GM18508 (cell line): ENCODE measurements at regions not wholly inside any gene's neighbourhood (a gene's known extent, or its start where the extent isn't known, plus 50 kb on each side); places are given as distances from the start of the nearest gene placed in this dataset.

ENCODE experiments used
- ATAC-seq: cut with Tn5 transposase; IDR thresholded peaks from one replicate; pipeline ENCODE4 v1.9.1; 2021; ENCODE audit warnings: moderate number of reproducible peaks; ENCODE audit not compliant: insufficient read depth, unreplicated experiment

DNA sequence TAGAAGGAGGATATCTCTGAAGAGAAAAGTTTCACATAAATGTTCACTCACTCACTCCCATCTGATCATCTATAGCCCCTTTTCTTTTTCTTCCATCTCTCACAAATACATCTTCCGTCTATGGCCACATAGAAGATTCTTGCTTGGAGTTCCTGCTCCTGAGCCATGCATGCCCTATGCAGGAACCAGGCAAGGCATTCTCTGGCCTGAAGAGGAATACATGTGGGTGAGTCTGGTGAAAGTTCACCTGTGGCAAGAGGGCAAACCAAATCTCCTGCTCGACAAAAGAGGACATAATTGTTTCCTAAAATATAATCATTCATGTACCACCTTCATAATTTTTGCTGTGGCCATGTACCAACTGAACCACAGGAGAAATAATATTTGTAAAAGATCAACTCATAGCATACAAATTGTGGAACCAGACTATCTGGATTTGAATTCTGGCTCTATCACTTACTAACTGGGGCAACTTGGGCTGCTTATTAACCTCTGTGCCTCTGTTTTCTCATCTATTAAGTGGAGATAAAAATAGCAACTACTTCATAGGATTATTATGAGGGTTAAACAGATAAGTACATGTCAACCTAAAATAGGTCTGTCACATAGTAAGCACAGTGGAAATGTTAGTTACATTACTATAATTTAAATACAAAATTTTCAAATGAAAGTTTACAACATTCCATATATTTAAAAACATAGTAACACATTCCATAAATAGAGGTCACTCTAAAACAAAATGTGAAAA is 121.2 kb upstream of the NFIB start:
- no peak for ATAC-seq

DNA sequence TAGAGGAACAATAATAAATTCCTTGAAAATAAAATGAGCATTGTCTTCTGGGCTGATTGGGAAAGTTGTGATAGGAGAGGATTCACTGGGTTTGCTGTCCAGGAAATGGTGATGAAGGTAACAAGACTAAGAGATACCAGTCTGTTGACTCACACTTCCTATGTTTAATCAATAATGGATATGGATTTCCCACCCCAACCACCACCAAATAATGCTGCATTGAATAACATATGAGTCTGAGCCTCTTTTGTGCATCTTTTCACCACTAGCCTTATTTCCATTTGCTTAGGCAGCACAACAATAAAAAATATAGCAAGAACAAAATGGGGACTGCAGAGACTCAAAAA is 120.2 kb upstream of the NFIB start:
- ATAC-seq: no peak

DNA sequence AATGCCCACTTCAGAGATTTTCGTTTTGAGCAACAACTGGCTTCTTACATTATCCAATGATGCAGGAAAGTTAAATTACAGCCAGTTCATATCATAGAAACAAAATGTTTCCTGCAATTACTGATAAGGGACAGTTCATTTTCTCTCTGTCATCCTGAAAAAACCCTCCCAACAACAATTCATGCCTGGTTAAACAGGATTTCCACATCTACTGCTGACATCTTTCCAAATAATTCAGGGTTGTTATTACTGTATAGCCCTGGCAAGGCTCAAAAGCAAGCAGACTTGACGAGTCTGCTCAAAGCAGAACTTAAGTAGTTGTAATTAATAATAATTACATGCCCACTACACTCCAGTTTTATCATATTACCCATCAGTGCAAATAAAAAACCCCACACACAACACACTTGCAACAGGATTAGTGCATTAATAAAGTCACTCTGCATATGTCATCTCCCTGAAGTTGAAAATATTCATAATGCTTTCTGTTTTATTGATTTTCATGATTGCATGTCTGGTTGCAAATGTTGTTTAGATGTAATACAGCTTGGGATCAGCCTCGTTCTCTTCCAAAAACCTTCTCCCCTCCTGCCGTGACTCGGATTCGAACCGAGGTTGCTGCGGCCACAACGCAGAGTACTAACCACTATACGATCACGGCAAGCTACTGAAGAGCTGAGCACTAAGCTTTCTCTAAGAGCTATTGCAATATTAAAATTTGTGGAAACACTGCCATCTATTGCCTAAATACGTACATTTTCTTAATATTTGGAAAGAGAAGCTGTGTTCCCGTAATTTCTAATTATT is 119.6 kb upstream of the NFIB start:
- no peak for ATAC-seq

DNA sequence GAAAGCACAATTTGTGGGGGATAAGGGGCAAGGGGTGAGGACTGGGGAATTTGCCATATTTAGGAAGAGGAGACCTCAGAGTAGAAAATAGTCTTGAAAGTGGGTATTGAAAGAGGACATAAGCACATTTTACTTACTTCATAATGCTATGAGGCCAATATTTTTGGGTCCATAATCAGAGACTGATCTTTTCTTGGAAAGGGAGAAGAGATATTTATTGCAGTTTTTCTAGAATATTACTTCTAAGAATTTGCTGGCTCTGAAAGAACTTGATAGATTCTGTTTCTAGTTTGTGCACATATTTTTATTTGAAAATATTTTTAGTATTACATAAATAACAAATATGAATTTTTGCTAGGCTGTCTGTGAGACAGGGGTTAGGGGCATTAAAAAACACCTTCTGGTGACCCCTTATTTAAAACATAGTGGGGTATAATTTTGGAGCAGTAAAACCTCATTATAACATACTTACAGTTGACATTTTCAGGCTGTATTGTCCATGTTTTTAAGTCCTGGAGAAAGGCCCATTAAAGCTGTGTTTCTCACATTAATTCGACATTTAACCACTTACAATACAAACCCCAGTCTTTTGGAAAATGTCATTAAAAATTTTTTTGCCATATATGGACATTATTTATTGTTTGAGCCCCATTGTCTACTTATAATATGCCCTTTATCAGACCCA is 118.9 kb upstream of the NFIB start:
- no peak for ATAC-seq

DNA sequence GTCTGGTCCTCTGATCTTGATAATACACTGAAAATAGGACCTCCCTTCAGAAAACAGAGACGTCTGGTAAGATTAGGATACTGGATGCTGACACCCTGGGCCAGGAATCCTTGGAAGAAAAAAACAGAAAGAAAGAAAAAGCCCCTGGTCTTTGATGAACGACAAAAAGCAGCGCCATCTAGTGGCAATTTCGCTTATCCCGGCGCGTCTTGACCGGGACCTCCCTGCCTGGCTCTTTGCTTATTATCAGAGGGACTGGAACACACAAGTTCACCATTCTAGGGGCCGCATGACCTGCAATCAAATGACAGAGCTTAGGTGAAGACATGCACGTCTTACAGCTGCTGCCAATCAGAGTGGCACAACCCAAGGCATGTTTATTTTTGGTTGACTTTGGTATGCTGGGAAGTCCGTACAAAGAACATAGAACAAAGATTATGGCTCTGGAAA is 114.9 kb upstream of the NFIB start:
- ATAC-seq: no peak

DNA sequence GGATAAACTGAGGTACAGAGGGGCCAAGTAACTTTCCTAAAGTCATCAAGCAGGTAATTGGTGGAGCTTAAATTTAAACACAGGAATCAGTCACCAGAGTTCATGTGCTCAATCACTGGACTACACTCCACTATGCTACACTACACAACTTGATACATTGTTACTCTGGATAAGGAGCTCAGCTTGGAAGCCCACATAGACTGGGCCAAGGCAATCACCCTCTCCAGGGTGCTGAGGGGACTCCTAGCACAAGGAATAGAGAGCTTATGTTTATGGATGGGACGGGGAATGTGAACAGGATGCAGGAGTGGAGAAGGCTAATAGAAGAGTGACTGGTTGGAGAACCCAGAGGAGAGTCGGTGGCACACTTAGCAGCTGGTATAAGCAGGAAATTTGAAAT is 113.5 kb upstream of the NFIB start:
- ATAC-seq: no peak

DNA sequence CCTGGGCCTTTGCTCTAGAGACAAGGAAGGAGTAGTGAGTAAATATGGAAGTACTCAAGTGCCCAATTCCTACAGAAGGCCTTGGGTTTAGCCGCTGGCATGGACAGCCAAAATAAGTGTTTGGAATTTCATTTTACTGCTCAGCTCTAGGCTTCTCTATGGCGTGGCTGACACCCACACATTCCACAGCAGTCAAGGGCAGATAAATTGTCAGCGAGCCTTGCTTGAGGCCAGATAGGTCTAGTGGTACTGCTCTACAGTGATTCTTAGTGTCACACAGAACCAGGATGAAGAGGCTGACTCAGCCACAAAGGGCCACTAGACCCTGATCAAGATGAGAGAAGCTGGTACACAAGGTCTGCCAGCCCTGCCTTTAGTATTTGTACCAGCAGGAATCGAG is 111.0 kb upstream of the NFIB start:
- no peak for ATAC-seq

DNA sequence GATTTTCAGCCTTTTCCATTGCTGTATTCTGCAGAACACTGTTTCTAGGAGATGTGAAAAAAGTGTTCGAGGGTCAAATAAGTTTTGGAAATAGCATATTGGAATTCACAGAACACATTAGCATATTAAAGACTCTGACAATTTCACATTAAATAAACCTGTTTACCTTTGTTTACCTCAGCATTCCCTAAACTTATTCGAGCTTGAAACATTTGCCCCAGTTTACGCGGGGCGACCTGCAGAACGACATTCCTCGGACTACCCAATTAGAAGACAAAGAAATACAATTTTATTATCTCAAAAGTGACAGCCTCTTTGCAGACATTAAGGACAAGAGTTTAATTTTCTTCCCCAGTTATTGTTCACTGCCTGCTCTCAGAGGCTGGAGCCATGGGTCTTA is 110.3 kb upstream of the NFIB start:
- no peak for ATAC-seq

DNA sequence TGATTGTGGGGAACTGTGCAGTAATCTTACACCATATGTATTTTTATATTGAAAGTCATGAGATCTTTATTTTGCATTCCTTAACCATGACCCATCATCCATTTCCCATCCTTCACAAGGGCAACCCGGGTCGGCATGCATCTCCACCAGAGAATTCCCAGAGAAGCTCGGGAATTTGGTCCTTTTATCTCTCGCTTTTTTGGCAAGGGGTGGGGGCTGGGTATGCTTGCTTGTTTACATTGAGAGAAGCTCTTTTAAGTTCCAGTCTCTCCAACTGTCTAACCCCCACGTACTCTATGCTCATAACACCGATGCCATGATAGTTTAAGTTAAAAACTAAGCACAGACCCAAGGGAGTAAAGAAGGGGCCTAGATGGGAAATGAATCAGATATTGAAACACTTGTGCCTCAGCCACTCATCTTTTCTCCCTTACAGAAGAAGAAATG is 109.9 kb upstream of the NFIB start:
- ATAC-seq: no peak

DNA sequence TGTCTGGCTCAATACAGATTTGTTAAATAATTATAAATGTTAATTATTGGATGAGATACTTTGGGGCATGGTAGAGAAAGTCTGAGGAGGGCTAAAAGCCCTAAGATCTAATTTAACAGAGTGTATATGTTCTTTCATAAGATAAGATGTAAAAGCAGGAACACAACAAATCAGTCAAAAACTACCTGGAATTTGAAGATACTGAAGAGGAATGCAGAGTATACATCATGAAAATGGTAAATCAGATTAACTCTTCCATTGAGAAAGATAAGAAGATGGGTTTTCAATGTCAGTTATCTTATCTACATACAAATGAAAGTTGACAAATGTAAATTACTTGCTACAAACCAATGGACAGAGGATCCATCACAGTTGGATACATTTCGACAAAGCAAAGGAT is 107.3 kb upstream of the NFIB start:
- ATAC-seq: no peak

DNA sequence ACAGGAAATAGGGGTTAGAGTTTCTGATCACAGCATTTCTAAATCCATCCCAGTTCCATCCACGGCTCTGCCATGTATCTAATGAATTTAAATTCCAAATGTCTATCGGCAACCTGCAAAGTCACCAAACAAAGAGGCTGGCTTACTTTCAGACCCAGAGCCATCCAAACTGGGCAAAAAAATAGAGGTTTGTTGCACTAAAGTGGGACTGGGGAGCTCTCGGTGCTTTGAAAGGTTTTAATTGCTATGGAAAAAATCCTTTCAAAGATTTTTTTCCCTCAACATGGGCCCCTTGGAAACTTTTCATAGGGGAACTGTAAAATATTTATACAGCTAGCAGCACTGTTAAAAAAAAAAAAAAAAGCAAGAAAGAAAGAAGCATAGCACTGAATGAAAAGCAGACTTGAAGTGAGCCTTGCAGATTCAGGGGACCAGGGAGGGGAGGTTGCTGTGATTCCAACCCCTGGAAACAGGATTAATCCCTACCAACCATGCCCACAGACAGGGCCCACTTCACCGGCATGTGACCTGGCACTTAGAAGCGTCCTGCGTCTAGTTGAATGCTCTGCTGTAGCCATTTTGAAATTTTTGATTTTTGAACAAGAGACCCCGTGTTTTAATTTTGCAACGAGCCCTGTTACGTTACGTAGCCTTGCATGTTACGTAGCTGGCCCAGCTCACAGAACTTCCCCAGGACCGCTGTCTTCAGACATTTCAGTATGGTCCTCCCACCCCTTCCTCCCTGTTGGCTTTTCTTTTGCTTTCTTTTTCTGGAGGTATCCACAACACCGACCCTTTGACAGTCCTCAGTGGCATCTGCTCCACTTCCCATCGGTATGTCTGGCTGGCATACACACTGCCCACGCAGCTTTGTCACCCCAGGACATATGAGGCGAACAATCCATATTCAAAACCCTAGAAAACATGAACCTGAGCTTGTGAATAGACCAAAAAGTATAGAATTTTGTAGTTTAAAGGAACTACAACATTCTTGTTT is 105.3 kb upstream of the NFIB start:
- no peak for ATAC-seq

DNA sequence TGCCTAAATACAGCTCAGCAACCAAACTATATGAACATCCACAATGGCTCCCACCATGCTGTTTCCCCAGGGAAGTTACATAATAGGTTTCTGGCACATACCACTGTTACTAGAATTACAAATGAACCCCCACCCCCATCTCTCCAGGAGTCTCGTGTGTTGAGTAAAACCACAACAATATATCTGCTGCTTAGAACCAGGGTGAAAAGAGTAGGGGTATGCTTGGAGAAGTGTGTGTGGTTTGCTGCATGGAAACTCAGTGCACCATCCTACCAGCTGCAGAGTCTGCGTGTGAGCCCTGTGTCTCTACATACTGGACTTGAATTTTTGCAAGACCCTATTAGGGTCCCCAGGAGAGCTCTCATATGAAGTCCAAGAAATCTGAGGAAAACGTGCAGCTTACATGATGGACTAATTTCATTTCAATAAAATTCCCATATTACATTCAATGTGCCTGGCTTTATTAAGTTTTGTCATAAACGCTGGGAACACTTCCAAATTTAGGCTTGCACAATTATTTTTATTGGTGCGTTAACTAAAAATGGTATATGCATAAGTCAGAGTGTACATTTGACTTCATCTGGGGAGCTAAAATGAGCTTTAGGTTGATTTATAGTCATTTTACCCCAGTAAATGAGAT is 104.5 kb upstream of the NFIB start:
- no peak for ATAC-seq

DNA sequence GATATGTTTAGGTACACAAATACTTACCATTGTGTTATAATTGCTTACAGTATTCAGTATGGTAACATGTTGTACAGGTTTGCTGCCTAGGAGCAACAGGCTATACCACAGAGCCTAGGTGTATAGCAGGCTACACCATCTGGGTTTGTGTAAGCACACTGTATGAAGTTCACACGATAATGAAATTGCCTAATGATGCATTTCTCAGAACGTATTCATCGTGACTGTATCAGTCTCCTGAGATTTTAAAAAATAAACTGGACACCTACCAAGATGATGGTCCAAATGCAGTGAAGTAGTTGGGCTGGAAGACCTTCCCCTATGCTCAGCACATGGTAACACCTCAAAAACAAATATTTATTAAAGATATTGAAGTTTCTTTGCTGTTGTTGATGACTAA is 103.3 kb upstream of the NFIB start:
- no peak for ATAC-seq

DNA sequence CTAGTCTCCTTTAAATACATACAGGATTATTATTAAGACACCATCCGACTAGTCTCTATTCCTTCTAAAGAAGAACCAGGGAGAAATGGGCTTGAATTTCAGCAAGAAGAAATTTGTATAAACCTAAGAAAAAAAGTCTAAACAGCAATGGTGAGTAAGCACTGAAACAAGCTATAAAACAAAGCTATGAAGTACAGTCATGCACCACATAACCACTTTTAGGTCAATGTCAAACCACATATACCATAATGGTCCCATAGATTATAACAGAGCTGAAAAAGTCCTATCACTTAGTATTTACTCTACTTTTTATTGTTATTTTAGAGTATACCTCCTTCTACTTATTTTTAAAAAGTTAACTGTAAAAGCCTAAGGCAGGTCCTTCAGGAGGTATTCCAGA is 102.0 kb upstream of the NFIB start:
- ATAC-seq: no peak

DNA sequence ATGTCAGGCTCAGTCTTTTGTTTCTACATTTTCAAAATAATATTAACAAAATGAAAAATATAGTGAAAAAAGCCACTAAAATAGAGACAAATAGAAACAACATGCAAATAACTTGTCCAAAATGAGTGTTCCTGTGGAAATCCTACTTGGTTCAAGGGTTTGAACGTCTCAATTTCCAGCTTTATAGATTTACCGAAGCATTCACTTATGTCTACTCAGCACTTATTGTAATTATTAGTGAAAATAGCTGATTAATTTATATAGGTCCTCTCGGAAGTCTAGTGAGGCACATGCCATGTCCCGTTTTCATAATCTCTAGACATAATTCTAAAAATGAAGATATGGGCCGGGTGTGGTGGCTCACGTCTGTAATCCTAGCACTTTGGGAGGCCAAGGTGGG is 99.9 kb upstream of the NFIB start:
- ATAC-seq: no peak

DNA sequence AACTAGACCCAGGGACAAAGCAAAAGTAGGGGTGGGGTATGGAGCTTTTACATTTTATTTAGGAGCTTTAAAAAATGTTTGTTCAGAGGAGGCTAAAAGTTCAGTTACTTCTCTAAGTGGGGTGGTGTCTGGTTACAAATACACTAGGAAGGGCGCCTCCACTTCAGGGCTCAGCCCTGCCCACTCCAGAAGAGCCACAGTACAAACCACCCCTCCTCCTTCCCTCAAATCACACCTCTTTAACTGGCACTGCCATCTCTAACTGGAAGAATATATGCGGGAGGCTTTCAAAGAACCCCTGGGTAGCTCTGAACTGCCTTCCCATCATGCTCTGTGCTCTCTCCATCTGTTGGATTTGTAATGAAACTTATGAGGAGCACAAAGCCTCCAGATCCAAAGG is 98.8 kb upstream of the NFIB start:
- no peak for ATAC-seq

DNA sequence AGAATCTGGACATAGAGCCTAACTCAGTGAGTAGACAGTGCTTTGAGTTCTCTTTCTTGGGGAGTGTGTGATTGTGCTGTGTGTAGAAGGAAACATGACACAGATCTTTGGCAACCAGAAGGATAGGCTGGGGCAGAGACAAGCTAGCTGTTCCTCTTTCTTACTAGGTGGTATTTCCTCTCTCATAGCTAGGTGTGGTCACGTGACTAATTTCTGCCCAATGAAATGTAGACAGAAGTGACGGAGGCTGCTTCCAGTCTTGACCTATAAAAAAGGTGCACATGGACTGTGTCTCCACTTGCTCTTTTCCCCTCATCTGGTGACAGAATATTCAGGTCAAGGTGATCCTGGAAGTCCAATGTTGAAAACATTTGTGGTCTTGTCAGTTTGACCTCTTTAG is 92.5 kb upstream of the NFIB start:
- no peak for ATAC-seq

DNA sequence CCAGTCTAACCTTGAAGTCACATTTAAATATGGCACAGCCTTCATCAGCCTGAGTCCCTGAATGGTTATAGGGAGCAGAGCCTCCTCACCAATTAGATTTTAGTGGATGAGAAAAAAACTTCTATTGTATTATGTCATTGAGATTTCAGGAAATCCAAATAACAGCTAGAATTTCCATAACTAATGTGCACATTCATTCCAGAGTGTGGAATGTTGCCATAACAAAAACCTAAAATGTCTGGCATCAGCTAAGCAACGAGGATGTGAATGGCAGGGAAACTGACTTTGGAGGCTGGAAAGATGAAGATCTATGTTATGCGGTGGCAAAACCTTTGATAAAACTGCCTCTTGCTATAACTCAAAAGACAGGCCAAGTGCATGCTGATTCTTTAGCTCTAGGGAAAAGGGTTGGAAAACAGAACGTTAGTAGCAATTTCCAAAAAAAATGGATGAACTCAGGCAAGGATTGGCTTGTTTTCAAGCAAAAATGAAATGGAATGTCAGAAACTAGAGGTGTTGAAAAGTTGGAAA is 91.3 kb upstream of the NFIB start:
- no peak for ATAC-seq

DNA sequence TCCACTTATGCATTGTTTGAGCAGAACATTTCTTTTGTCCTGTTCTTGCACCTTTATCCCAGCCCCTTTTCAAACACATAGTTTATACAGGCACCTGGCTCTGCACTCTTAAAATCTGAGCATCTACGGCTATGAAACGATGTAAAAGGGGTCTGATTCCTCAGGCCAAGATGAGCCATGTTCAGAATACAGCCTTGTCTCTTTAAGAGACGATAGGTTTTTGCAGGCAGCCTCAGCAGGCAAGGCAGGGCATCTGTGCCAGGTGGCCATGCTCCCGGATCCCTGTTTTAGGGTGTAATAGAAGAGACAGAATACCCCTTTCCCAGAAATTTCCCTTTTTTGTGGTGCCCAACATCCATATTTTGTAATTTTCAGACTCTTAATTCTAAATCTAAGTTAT is 89.1 kb upstream of the NFIB start:
- no peak for ATAC-seq
